A673 (cell line): ENCODE measurements at regions not wholly inside any gene's neighbourhood (a gene's known extent, or its start where the extent isn't known, plus 50 kb on each side); places are given as distances from the start of the nearest gene placed in this dataset.
A peak's percentile ranks its signal among the peaks of the same experiment; 100 is the strongest.

Source experiments
- BruUV-seq: library from RNA; stranded (reverse); fragments of 400-500 nt; replicated peaks from 2 replicates; lab custom pipeline; 2021; lab: Mats Ljungman, UMichigan
- CTCF ChIA-PET: fragments of 300-600 bp; sonication (Branson Sonifier 250); formaldehyde crosslinking; loops from one replicate; lab custom pipeline; 2022; ENCODE audit warnings: antibody characterized with exemption; lab: Charles Lee
- POLR2A ChIA-PET: fragments of 300-600 bp; sonication (Branson Sonifier 250); formaldehyde crosslinking; loops from one replicate; lab custom pipeline; 2022; ENCODE audit warnings: antibody characterized with exemption; ENCODE audit not compliant: low non-redundant PET; lab: Charles Lee
- DNase-seq: peaks from one replicate; pipeline ENCODE4 v3.0.0-alpha.2; 2015; ENCODE audit warnings: low spot score
- H3K27ac ChIP-seq: fragments of 200-600 bp; sonication (generic); 2 replicates; pipeline ENCODE4 v1.5.1; 2016; ENCODE audit warnings: mixed run types, low read depth, mild to moderate bottlenecking, mixed read lengths, antibody characterized with exemption, low read length; ENCODE audit not compliant: poor library complexity, severe bottlenecking
- H3K27me3 ChIP-seq: fragments of 200-600 bp; sonication (generic); replicated peaks from 2 replicates; pipeline ENCODE4 v1.6.1; 2017; ENCODE audit warnings: mixed run types, low read depth, mild to moderate bottlenecking, mixed read lengths, antibody characterized with exemption, low read length; ENCODE audit not compliant: insufficient read depth, poor library complexity
- H3K36me3 ChIP-seq: fragments of 200-600 bp; sonication (generic); 2 replicates; pipeline ENCODE4 v1.6.1; 2016; ENCODE audit warnings: mixed run types, mild to moderate bottlenecking, mixed read lengths, antibody characterized with exemption, low read length; ENCODE audit not compliant: insufficient read depth, poor library complexity, severe bottlenecking
- H3K4me1 ChIP-seq: fragments of 200-600 bp; sonication (generic); 2 replicates; pipeline ENCODE4 v1.6.1; 2017; ENCODE audit warnings: mixed run types, mild to moderate bottlenecking, mixed read lengths, antibody characterized with exemption, low read length; ENCODE audit not compliant: insufficient read depth, poor library complexity, severe bottlenecking
- H3K4me3 ChIP-seq: fragments of 200-600 bp; sonication (generic); 2 replicates; pipeline ENCODE4 v1.5.1; 2016; ENCODE audit warnings: low read depth, mixed run types, mild to moderate bottlenecking, mixed read lengths, low read length; ENCODE audit not compliant: poor library complexity, severe bottlenecking
- H3K9me3 ChIP-seq: fragments of 200-600 bp; sonication (generic); 2 replicates; pipeline ENCODE4 v1.6.1; 2016; ENCODE audit warnings: mixed run types, low read depth, mild to moderate bottlenecking, mixed read lengths, antibody characterized with exemption, low read length; ENCODE audit not compliant: poor library complexity, severe bottlenecking
- EZH2 ChIP-seq: fragments of 200-600 bp; sonication (generic); IDR thresholded peaks from 2 replicates; pipeline ENCODE4 v1.6.1; 2017; ENCODE audit warnings: borderline replicate concordance, low read depth, mild to moderate bottlenecking, mixed read lengths, antibody characterized with exemption, low read length; ENCODE audit not compliant: poor library complexity, severe bottlenecking
- intact Hi-C: fragments of 100-400 bp; cut with micrococcal nuclease; formaldehyde crosslinking; loops from one replicate; pipeline ENCODE4 v1.10.0; 2022; ENCODE audit not compliant: unreplicated experiment
- TF ChIP-seq, protein P1 (sequence below): fragments of 300-800, 200-600 bp; sonication (generic); conservative IDR thresholded peaks from 2 replicates; pipeline ENCODE4 v1.5.1; 2017; ENCODE audit warnings: low read depth, mild to moderate bottlenecking, antibody characterized with exemption, low read length, moderate library complexity, mixed read lengths

DNA sequence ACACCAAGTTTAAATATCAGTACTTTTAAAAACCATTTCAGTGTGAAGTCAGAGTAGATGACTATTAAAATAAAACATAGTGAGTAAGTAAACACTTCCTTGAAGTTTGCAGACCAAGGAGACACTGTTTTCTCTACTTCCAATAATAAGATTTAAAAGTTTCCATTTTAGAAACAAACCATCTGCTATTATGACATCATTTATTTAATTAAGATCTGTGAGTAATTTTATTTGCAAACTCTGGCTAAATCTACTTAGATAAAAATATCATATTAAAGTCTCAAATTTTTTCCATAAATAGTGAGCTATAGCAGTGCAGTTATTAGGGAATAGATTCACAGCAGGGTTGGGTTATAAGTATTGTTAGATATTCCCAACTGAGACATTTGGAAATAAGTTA, 1267.0 kb upstream of the FLRT2 start:
- Histone ChIP-seq H3K4me1 (no peaks in the 10 kb centered on the region), H3K36me3 (no peaks in the 10 kb centered on the region), H3K27me3 (no peaks in the 10 kb centered on the region), H3K9me3 (no peaks in the 10 kb centered on the region), H3K4me3 (no peak overlapping the region), H3K27ac (no peak overlapping the region)
- no TSS peak for BruUV-seq
- ChIA-PET POLR2A (no interaction called here), CTCF (no interaction called here)
- TF ChIP-seq, protein P1, sequence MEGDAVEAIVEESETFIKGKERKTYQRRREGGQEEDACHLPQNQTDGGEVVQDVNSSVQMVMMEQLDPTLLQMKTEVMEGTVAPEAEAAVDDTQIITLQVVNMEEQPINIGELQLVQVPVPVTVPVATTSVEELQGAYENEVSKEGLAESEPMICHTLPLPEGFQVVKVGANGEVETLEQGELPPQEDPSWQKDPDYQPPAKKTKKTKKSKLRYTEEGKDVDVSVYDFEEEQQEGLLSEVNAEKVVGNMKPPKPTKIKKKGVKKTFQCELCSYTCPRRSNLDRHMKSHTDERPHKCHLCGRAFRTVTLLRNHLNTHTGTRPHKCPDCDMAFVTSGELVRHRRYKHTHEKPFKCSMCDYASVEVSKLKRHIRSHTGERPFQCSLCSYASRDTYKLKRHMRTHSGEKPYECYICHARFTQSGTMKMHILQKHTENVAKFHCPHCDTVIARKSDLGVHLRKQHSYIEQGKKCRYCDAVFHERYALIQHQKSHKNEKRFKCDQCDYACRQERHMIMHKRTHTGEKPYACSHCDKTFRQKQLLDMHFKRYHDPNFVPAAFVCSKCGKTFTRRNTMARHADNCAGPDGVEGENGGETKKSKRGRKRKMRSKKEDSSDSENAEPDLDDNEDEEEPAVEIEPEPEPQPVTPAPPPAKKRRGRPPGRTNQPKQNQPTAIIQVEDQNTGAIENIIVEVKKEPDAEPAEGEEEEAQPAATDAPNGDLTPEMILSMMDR: no peak
- no peak for TF ChIP-seq EZH2
- intact Hi-C loops: no loop called here
- DNase-seq: no peak

GRCh38 chr14:84272290-84272721, 1257.6 kb upstream of the FLRT2 start:
- H3K27ac ChIP-seq: peak overlapping the region; percentile 52
- no peak overlapping the region for H3K4me3 ChIP-seq
- intact Hi-C loops: no loop called here
- peak; percentile 54 for DNase-seq
- H3K36me3 ChIP-seq: no peaks in the 10 kb centered on the region
- POLR2A ChIA-PET: no interaction called here
- H3K4me1 ChIP-seq: peaks cover 21% of the 10 kb centered on the region
- H3K27me3 ChIP-seq: no peaks in the 10 kb centered on the region
- no peak for TF ChIP-seq EZH2
- H3K9me3 ChIP-seq: no peaks in the 10 kb centered on the region
- CTCF ChIA-PET: no interaction called here
- no TSS peak for BruUV-seq

- Histone ChIP-seq H3K27ac (peak overlapping the region; percentile 52), H3K36me3 (no peaks in the 10 kb centered on the region), H3K4me3 (no peak overlapping the region), H3K4me1 (peaks cover 21% of the 10 kb centered on the region), H3K9me3 (no peaks in the 10 kb centered on the region), H3K27me3 (no peaks in the 10 kb centered on the region)
- ChIA-PET CTCF (no interaction called here), POLR2A (no interaction called here)
- no TSS peak for BruUV-seq
- intact Hi-C loops: no loop called here
- no peak for TF ChIP-seq EZH2
- TF ChIP-seq, protein P1: no peak
- DNase-seq: peak; percentile 69
These were observed 1256.8 kb upstream of the FLRT2 start for GRCh38 chr14:84273181-84273580.

DNA sequence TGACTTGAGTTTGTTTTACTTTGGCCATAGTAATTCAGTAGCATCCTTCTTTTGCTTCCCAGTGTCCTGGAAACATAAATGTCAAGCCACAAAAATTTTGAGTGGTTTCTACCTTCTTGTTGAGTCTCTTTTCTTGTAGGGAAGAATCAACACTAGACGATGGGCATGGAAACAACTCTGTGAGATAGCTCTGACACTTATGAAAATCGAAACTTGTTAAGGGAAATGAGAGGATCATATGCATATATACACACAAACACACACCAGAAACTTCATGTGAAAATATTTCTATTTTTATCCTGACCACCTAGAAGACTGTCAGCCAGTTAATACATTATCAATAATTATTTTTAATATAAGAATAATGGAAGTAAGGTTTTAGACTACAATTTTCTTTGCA, 1247.3 kb upstream of the FLRT2 start:
- no peak overlapping the region for H3K4me3 ChIP-seq
- no peaks in the 10 kb centered on the region for H3K4me1 ChIP-seq
- BruUV-seq: no TSS peak
- no peak for DNase-seq
- ChIA-PET CTCF (no interaction called here), POLR2A (no interaction called here)
- intact Hi-C loops: no loop called here
- H3K36me3 ChIP-seq: no peaks in the 10 kb centered on the region
- no peaks in the 10 kb centered on the region for H3K27me3 ChIP-seq
- no peaks in the 10 kb centered on the region for H3K9me3 ChIP-seq
- TF ChIP-seq, protein P1: no peak
- no peak for TF ChIP-seq EZH2
- no peak overlapping the region for H3K27ac ChIP-seq
